ENCODE measurements at regions not wholly inside any gene's neighbourhood (a gene's known extent, or its start where the extent isn't known, plus 50 kb on each side); places are given as distances from the start of the nearest gene placed in this dataset.
A peak's percentile ranks its signal among the peaks of the same experiment; 100 is the strongest.
"Not testable (repeated sequence)": the region's sequence is repeated elsewhere in the genome, so short reads cannot be mapped to it uniquely, and the experiment has no call there.

DNA sequence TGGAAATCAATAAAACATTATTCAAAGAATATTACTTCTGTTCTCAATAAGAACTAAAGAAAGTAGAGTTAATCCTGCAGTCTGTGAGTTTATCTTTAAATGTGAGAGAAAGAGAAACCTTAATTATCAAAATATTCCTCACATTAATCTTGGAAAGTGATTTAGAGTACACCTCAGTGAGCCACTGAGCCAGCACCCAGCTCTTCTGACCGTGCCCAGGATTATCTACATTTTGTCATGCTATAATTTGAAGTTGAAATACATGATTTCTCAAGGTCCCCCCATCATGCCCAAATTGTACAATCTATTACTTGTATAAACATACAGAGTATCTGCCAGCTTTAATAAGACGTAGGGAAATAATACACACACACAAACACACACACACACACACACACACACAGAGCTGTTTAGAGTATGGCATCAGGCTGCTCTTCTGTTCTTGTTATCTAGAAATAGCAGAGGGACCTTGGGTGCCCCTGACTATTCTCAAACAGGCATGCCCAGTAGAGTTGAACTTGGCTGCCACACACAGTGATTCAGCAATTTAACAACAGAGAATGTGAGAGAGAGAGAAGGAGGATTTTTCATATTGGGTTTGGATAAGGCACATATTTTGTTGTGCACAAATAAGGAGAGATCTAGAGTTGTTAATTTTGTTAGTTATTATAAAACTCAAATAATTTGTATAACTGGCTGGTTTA is 74.4 kb downstream of the P2RY1 start:
- Histone ChIP-seq H4K20me1 (ENCODE audit: insufficient read depth) (no peaks in the 10 kb centered on the region), H3K9me2 (ENCODE audit: insufficient read depth) (no peaks in the 10 kb centered on the region; the same call in 1 of the 2 replicates), H3K4me2 (no peak overlapping the region), H3K27ac (0 out of 2 replicates have a peak overlapping the region, but pooled peaks have one; percentile 5), H3K27me3 (ENCODE audit: insufficient read depth, low read depth) (no peaks in the 10 kb centered on the region), H3K36me3 (ENCODE audit: low read depth) (no peaks in the 10 kb centered on the region), H3F3A (ENCODE audit: insufficient read depth, low read depth) (no peaks in the 10 kb centered on the region), H3K9me3 (ENCODE audit: insufficient read depth, low read depth) (no peaks in the 10 kb centered on the region), H3K4me3 (no peak overlapping the region), H3K4me1 (replicated peaks; ENCODE audit: insufficient read depth) (peaks cover 12% of the 10 kb centered on the region; the same call in 1 of the 2 replicates), H2AFZ (peak overlapping the region; percentile 60), H3K79me2 (ENCODE audit: low read depth) (no peaks in the 10 kb centered on the region)
- no peak for TF ChIP-seq EZH2 (IDR thresholded peaks at IDR 0.05; ENCODE audit: low read depth)
- no peak for TF ChIP-seq CTCF (conservative IDR thresholded peaks at IDR 0.05)
- CTCF ChIA-PET, result interaction anchor here (0.7 kb wide), 1 partner anchor 72 kb away, joined by 5 read pairs; no protein-coding TSS in a partner anchor
- intact Hi-C loops (cut with micrococcal nuclease; ENCODE audit: unreplicated experiment), result no loop called here
- no TSS peak for BruUV-seq (replicated peaks)
- no peak for DNase-seq
- POLR2A ChIA-PET (ENCODE audit: unreplicated experiment), result interaction anchor here (0.7 kb wide), 1 partner anchor 60 kb away, joined by 5 read pairs; no protein-coding TSS in a partner anchor

- BruUV-seq (replicated peaks), result no TSS peak
- no peaks in the 10 kb centered on the region for H3F3A ChIP-seq (ENCODE audit: insufficient read depth, low read depth)
- 0 out of 2 replicates have a peak overlapping the region, but pooled peaks have one; percentile 60 for H2AFZ ChIP-seq
- TF ChIP-seq EZH2 (IDR thresholded peaks at IDR 0.05; ENCODE audit: low read depth) (no peak), CTCF (conservative IDR thresholded peaks at IDR 0.05) (no peak)
- H3K27me3 ChIP-seq (ENCODE audit: insufficient read depth, low read depth), result no peaks in the 10 kb centered on the region
- no peaks in the 10 kb centered on the region for H3K9me3 ChIP-seq (ENCODE audit: insufficient read depth, low read depth)
- H3K27ac ChIP-seq, result no peak overlapping the region
- POLR2A ChIA-PET (ENCODE audit: unreplicated experiment), result no interaction called here
- CTCF ChIA-PET, result no interaction called here
- no peak overlapping the region for H3K4me3 ChIP-seq
- intact Hi-C loops (cut with micrococcal nuclease; ENCODE audit: unreplicated experiment), result no loop called here
- H3K36me3 ChIP-seq (ENCODE audit: low read depth), result no peaks in the 10 kb centered on the region
- peaks cover 12% of the 10 kb centered on the region; the same call in 1 of the 2 replicates for H3K4me1 ChIP-seq (replicated peaks; ENCODE audit: insufficient read depth)
- no peaks in the 10 kb centered on the region; the same call in 1 of the 2 replicates for H3K9me2 ChIP-seq (ENCODE audit: insufficient read depth)
- DNase-seq, result no peak
- H3K79me2 ChIP-seq (ENCODE audit: low read depth), result no peaks in the 10 kb centered on the region
- H4K20me1 ChIP-seq (ENCODE audit: insufficient read depth), result no peaks in the 10 kb centered on the region
- no peak overlapping the region for H3K4me2 ChIP-seq
Measured at GRCh38 chr3:152910211-152910610, 75.3 kb downstream of the P2RY1 start.

GRCh38 chr3:152910966-152911365 is 76.0 kb downstream of the P2RY1 start:
- no peak overlapping the region for H2AFZ ChIP-seq
- CTCF ChIA-PET, result no interaction called here
- H4K20me1 ChIP-seq (ENCODE audit: insufficient read depth), result no peaks in the 10 kb centered on the region
- no TSS peak for BruUV-seq (replicated peaks)
- no peak for TF ChIP-seq CTCF (conservative IDR thresholded peaks at IDR 0.05)
- no peaks in the 10 kb centered on the region; the same call in 1 of the 2 replicates for H3K9me2 ChIP-seq (ENCODE audit: insufficient read depth)
- H3K4me3 ChIP-seq, result no peak overlapping the region
- H3K4me1 ChIP-seq (replicated peaks; ENCODE audit: insufficient read depth), result peaks cover 12% of the 10 kb centered on the region; the same call in 1 of the 2 replicates
- POLR2A ChIA-PET (ENCODE audit: unreplicated experiment), result no interaction called here
- no peaks in the 10 kb centered on the region for H3K36me3 ChIP-seq (ENCODE audit: low read depth)
- no peaks in the 10 kb centered on the region for H3K9me3 ChIP-seq (ENCODE audit: insufficient read depth, low read depth)
- H3K27me3 ChIP-seq (ENCODE audit: insufficient read depth, low read depth), result no peaks in the 10 kb centered on the region
- no peaks in the 10 kb centered on the region for H3K79me2 ChIP-seq (ENCODE audit: low read depth)
- no peak overlapping the region for H3K27ac ChIP-seq
- intact Hi-C loops (cut with micrococcal nuclease; ENCODE audit: unreplicated experiment), result no loop called here
- no peak overlapping the region for H3K4me2 ChIP-seq
- no peaks in the 10 kb centered on the region for H3F3A ChIP-seq (ENCODE audit: insufficient read depth, low read depth)
- DNase-seq, result no peak

DNA sequence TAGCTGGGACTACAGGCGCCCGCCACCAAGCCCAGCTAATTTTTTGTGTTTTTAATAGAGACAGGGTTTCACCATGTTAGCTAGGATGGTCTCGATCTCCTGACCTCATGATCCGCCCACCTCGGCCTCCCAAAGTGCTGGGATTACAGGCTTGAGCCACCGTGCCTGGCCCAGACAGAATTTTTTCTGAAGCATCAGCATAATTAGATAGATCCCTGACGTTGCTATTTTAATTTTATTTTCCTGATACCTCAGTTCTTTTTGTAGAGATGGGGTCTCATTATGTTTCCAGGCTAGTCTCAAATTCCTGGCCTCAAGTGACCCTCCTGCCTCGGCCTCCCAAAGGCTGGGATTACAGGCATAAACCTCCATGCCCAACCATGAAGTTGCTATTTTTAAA is 79.8 kb downstream of the P2RY1 start:
- H3K4me1 ChIP-seq (replicated peaks; ENCODE audit: insufficient read depth); H2AFZ ChIP-seq; POLR2A ChIA-PET (ENCODE audit: unreplicated experiment); BruUV-seq (replicated peaks); H3K9me3 ChIP-seq (ENCODE audit: insufficient read depth, low read depth); intact Hi-C loops (cut with micrococcal nuclease; ENCODE audit: unreplicated experiment); H3K4me3 ChIP-seq; H3K27ac ChIP-seq; DNase-seq; H3K79me2 ChIP-seq (ENCODE audit: low read depth); H3K4me2 ChIP-seq; H3K9me2 ChIP-seq (ENCODE audit: insufficient read depth); CTCF ChIA-PET; H3K36me3 ChIP-seq (ENCODE audit: low read depth); H3F3A ChIP-seq (ENCODE audit: insufficient read depth, low read depth); H4K20me1 ChIP-seq (ENCODE audit: insufficient read depth); H3K27me3 ChIP-seq (ENCODE audit: insufficient read depth, low read depth): not testable (repeated sequence)

Measured in PC-9 (cell line).